Nucleus accumbens (tissue), 56 donors: ENCODE measurements at regions not wholly inside any gene's neighbourhood (a gene's known extent, or its start where the extent isn't known, plus 50 kb on each side); places are given as distances from the start of the nearest gene placed in this dataset.
"Not testable (repeated sequence)": the region's sequence is repeated elsewhere in the genome, so short reads cannot be mapped to it uniquely, and the experiment has no call there.

Experiments
- DNase-seq, 56 donors: peaks; one replicate each; lab custom pipeline; 2025; lab: John Stamatoyannopoulos, UW

GRCh38 chr2:225748609-225749008, 349.1 kb downstream of the NYAP2 start:
- no peak for DNase-seq

DNA sequence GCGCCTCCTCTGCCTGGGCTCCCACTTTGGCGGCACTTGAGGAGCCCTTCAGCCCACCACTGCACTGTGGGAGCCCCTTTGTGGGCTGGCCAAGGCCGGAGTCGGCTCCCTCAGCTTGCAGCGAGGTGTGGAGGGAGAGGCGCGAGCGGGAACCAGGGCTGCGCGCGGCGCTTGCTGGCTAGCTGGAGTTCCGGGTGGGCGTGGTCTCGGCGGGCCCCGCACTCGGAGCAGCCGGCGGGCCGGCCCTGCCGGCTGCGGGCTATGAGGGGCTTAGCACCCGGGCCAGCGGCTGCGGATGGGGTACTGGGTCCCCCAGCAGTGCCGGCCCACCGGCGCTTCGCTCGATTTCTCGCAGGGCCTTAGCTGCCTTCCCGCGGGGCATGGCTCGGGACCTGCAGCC, 344.5 kb downstream of the NYAP2 start:
- DNase-seq = not testable (repeated sequence)

GRCh38 chr2:225742487-225742886, 343.0 kb downstream of the NYAP2 start:
- DNase-seq = no peak

- DNase-seq = no peak
Observed at GRCh38 chr2:225740086-225740485, 340.6 kb downstream of the NYAP2 start.

DNA sequence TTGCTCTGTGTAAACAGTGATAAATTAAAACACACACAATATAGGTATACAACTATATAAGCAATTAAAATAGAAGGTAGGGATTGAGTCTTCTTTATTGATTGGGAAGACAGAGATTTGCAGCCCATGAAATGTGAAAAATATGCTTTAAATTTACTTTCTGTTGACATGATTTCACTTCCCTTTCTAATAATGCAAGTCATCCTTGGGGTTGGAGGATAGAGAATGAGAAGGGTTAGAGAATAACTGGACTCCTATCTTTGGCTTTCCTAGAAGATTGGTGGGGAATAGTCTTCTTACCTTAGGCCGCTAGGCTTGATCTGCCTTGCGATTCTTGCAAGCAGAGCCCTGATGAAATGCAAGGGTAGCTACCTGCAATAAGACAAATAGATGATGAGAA, 339.8 kb downstream of the NYAP2 start:
- no peak for DNase-seq

DNA sequence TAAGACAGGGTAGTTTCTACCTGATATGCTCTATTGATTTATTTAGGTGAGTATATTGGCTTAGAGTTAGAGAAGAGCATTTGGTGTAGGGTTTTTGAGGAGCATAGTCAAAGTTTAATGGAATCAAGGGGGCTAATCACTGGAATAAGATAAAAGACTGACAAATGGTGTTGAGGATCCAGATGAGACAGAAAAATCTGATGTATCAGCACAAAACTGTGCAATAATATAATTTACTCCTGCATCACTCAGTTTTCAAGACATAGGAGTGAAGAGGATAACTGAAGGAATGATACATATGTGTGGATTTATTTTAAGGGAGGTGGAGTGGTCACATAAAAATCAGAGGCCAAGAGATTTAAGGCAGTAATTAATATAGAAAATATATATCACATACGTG, 339.2 kb downstream of the NYAP2 start:
- no peak for DNase-seq

- no peak for DNase-seq
Observed at GRCh38 chr2:225737556-225737955, 338.0 kb downstream of the NYAP2 start.

DNA sequence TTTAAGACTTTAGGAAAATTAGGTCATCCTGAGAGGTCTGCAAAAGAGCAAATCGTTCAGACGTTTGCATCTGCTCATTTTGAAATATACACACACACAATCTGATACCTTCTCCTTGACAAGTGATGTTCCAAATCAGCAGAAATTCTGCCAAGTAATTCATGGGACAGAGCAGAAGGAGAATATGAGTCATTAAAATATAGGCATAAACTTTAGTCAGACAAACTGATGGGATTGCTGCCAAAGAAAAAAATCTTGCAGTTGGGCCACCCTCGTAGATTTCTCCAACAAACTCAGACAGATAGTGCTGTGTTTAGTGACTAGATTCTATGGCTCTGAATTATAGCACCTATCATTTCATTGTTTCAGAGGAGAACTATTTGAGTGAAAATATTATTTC, 336.3 kb downstream of the NYAP2 start:
- no peak for DNase-seq

GRCh38 chr2:225725726-225726125, 326.2 kb downstream of the NYAP2 start:
- DNase-seq = no peak
